ENCODE measurements at regions not wholly inside any gene's neighbourhood (a gene's known extent, or its start where the extent isn't known, plus 50 kb on each side); places are given as distances from the start of the nearest gene placed in this dataset.
A peak's percentile ranks its signal among the peaks of the same experiment; 100 is the strongest.

DNA sequence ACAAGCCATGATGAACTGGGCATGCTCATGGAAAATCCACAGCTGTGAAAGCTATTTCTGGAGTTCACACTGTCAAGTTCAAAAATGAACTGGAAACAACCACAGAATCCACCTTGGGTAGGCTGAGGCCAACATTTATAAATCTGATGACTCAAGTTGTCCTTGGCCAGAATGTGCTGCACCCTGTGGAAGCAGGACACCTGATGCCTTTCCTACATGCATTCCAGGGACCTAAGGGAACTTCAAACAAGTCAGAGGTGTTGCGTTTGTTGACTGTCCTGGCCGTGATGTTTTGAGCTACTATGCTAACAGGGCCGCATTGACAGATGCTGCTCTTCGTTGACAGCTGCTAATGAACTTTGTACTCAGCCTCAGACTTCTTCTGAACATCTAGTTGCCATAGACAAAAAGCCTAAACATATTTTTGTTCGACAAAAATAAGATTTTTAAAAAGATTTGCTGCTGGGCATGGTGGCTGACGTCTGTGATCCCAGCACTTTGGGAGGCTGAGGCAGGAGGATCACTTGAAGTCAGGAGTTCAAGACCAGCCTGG is 127.9 kb upstream of the SLC45A1 start (continued):
- TF ChIP-seq, protein P1, sequence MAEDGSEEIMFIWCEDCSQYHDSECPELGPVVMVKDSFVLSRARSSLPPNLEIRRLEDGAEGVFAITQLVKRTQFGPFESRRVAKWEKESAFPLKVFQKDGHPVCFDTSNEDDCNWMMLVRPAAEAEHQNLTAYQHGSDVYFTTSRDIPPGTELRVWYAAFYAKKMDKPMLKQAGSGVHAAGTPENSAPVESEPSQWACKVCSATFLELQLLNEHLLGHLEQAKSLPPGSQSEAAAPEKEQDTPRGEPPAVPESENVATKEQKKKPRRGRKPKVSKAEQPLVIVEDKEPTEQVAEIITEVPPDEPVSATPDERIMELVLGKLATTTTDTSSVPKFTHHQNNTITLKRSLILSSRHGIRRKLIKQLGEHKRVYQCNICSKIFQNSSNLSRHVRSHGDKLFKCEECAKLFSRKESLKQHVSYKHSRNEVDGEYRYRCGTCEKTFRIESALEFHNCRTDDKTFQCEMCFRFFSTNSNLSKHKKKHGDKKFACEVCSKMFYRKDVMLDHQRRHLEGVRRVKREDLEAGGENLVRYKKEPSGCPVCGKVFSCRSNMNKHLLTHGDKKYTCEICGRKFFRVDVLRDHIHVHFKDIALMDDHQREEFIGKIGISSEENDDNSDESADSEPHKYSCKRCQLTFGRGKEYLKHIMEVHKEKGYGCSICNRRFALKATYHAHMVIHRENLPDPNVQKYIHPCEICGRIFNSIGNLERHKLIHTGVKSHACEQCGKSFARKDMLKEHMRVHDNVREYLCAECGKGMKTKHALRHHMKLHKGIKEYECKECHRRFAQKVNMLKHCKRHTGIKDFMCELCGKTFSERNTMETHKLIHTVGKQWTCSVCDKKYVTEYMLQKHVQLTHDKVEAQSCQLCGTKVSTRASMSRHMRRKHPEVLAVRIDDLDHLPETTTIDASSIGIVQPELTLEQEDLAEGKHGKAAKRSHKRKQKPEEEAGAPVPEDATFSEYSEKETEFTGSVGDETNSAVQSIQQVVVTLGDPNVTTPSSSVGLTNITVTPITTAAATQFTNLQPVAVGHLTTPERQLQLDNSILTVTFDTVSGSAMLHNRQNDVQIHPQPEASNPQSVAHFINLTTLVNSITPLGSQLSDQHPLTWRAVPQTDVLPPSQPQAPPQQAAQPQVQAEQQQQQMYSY (CRISPR knock-in tag; IDR thresholded peaks at IDR 0.05), result no peak
- no peak for TF ChIP-seq ZNF557 (CRISPR knock-in tag; IDR thresholded peaks at IDR 0.05)
- no peak for TF ChIP-seq EZH2 (conservative IDR thresholded peaks at IDR 0.05; ENCODE audit: low read depth, low read length)
- no peak for TF ChIP-seq NCOA1 (CRISPR knock-in tag; IDR thresholded peaks at IDR 0.05)
- TF ChIP-seq TBP (CRISPR knock-in tag; IDR thresholded peaks at IDR 0.05), result no peak
- TF ChIP-seq, protein P2, sequence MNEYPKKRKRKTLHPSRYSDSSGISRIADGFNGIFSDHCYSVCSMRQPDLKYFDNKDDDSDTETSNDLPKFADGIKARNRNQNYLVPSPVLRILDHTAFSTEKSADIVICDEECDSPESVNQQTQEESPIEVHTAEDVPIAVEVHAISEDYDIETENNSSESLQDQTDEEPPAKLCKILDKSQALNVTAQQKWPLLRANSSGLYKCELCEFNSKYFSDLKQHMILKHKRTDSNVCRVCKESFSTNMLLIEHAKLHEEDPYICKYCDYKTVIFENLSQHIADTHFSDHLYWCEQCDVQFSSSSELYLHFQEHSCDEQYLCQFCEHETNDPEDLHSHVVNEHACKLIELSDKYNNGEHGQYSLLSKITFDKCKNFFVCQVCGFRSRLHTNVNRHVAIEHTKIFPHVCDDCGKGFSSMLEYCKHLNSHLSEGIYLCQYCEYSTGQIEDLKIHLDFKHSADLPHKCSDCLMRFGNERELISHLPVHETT (CRISPR knock-in tag; conservative IDR thresholded peaks at IDR 0.05), result 0 out of 2 replicates have a peak, but pooled peaks have one; percentile 45
- no peak for TF ChIP-seq ZNF180 (CRISPR knock-in tag; IDR thresholded peaks at IDR 0.05; ENCODE audit: borderline replicate concordance, low read depth)
- no peak for TF ChIP-seq ZNF619 (CRISPR knock-in tag; IDR thresholded peaks at IDR 0.05)
- TF ChIP-seq ZNF672 (CRISPR knock-in tag; IDR thresholded peaks at IDR 0.05), result 0 out of 2 replicates have a peak, but pooled peaks have one; percentile 67
- TF ChIP-seq MAFF (IDR thresholded peaks at IDR 0.05; ENCODE audit: low read depth, low read length), result peak; percentile 90
- TF ChIP-seq, protein P3, sequence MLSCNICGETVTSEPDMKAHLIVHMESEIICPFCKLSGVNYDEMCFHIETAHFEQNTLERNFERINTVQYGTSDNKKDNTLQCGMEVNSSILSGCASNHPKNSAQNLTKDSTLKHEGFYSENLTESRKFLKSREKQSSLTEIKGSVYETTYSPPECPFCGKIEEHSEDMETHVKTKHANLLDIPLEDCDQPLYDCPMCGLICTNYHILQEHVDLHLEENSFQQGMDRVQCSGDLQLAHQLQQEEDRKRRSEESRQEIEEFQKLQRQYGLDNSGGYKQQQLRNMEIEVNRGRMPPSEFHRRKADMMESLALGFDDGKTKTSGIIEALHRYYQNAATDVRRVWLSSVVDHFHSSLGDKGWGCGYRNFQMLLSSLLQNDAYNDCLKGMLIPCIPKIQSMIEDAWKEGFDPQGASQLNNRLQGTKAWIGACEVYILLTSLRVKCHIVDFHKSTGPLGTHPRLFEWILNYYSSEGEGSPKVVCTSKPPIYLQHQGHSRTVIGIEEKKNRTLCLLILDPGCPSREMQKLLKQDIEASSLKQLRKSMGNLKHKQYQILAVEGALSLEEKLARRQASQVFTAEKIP (CRISPR knock-in tag; IDR thresholded peaks at IDR 0.05; ENCODE audit: borderline replicate concordance), result no peak
- TF ChIP-seq, protein P4, sequence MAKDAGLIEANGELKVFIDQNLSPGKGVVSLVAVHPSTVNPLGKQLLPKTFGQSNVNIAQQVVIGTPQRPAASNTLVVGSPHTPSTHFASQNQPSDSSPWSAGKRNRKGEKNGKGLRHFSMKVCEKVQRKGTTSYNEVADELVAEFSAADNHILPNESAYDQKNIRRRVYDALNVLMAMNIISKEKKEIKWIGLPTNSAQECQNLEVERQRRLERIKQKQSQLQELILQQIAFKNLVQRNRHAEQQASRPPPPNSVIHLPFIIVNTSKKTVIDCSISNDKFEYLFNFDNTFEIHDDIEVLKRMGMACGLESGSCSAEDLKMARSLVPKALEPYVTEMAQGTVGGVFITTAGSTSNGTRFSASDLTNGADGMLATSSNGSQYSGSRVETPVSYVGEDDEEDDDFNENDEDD (CRISPR knock-in tag; IDR thresholded peaks at IDR 0.05; ENCODE audit: borderline replicate concordance), result peak; percentile 73; the same call in 1 of the 2 replicates
- TF ChIP-seq XRCC5 (optimal IDR thresholded peaks at IDR 0.05; ENCODE audit: low read length), result peak; percentile 66
- no peak for TF ChIP-seq U2AF1 (optimal IDR thresholded peaks at IDR 0.05; ENCODE audit: low read depth, low read length)
- TF ChIP-seq HNF4G (IDR thresholded peaks at IDR 0.05; ENCODE audit: borderline replicate concordance, low read depth, low read length), result peak; percentile 91
- peak; percentile 94; the same call in 1 of the 2 replicates for TF ChIP-seq HNF4G (CRISPR knock-in tag; IDR thresholded peaks at IDR 0.05; ENCODE audit: borderline replicate concordance, low read depth)
- TF ChIP-seq ZNF883 (CRISPR knock-in tag; IDR thresholded peaks at IDR 0.05; ENCODE audit: not compliant biosample characterization), result no peak
- TF ChIP-seq, protein P5, sequence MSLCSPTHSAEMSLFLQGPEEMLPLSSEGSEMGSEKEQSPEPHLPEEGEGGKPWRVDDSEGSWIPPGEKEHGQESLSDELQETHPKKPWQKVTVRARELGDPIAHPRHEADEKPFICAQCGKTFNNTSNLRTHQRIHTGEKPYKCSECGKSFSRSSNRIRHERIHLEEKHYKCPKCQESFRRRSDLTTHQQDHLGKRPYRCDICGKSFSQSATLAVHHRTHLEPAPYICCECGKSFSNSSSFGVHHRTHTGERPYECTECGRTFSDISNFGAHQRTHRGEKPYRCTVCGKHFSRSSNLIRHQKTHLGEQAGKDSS (CRISPR knock-in tag; IDR thresholded peaks at IDR 0.05; ENCODE audit: borderline replicate concordance, low read depth), result no peak; the same call in 1 of the 2 replicates
